HG03460 (cell line): ENCODE measurements at regions not wholly inside any gene's neighbourhood (a gene's known extent, or its start where the extent isn't known, plus 50 kb on each side); places are given as distances from the start of the nearest gene placed in this dataset.
"Not testable (repeated sequence)": the region's sequence is repeated elsewhere in the genome, so short reads cannot be mapped to it uniquely, and the experiment has no call there.

Source experiments
- ATAC-seq: cut with Tn5 transposase; IDR thresholded peaks from one replicate; pipeline ENCODE4 v1.9.1; 2021; ENCODE audit not compliant: unreplicated experiment

- ATAC-seq, result no peak
Measured at GRCh38 chr3:135629701-135630408, 335.7 kb upstream of the PPP2R3A start.

- ATAC-seq, result no peak
Measured at GRCh38 chr3:135632556-135633065, 332.9 kb upstream of the PPP2R3A start.

- ATAC-seq, result no peak
Measured at GRCh38 chr3:135633078-135633477, 332.4 kb upstream of the PPP2R3A start.

GRCh38 chr3:135636596-135636995, 328.9 kb upstream of the PPP2R3A start:
- ATAC-seq, result no peak

GRCh38 chr3:135637013-135637412, 328.5 kb upstream of the PPP2R3A start:
- no peak for ATAC-seq

- no peak for ATAC-seq
Measured at GRCh38 chr3:135641761-135642160, 323.8 kb upstream of the PPP2R3A start.

- ATAC-seq, result no peak
Measured at GRCh38 chr3:135645541-135645940, 320.0 kb upstream of the PPP2R3A start.

- no peak for ATAC-seq
Measured at GRCh38 chr3:135646873-135647272, 318.7 kb upstream of the PPP2R3A start.

GRCh38 chr3:135649361-135649760, 316.2 kb upstream of the PPP2R3A start:
- no peak for ATAC-seq

GRCh38 chr3:135650309-135650708, 315.2 kb upstream of the PPP2R3A start:
- no peak for ATAC-seq

- no peak for ATAC-seq
Measured at GRCh38 chr3:135652388-135652787, 313.1 kb upstream of the PPP2R3A start.

GRCh38 chr3:135655328-135655727, 310.2 kb upstream of the PPP2R3A start:
- no peak for ATAC-seq

GRCh38 chr3:135658451-135658850, 307.1 kb upstream of the PPP2R3A start:
- ATAC-seq, result not testable (repeated sequence)

GRCh38 chr3:135667061-135667460, 298.5 kb upstream of the PPP2R3A start:
- ATAC-seq, result no peak

GRCh38 chr3:135674508-135674907, 291.0 kb upstream of the PPP2R3A start:
- no peak for ATAC-seq

GRCh38 chr3:135678386-135678785, 287.1 kb upstream of the PPP2R3A start:
- ATAC-seq, result no peak

GRCh38 chr3:135688003-135688402, 277.5 kb upstream of the PPP2R3A start:
- no peak for ATAC-seq

- ATAC-seq, result no peak
Measured at GRCh38 chr3:135690664-135691063, 274.9 kb upstream of the PPP2R3A start.

- no peak for ATAC-seq
Measured at GRCh38 chr3:135691240-135691639, 274.3 kb upstream of the PPP2R3A start.

GRCh38 chr3:135694142-135694541, 271.4 kb upstream of the PPP2R3A start:
- no peak for ATAC-seq

- ATAC-seq, result no peak
Measured at GRCh38 chr3:135699741-135700140, 265.8 kb upstream of the PPP2R3A start.

GRCh38 chr3:135706758-135707375, 258.7 kb upstream of the PPP2R3A start:
- no peak for ATAC-seq

GRCh38 chr3:135719449-135719848, 246.1 kb upstream of the PPP2R3A start:
- ATAC-seq, result no peak
